MM.1S (cell line): ENCODE measurements at regions not wholly inside any gene's neighbourhood (a gene's known extent, or its start where the extent isn't known, plus 50 kb on each side); places are given as distances from the start of the nearest gene placed in this dataset.

ENCODE experiments used
- CTCF ChIP-seq: fragments of 300-600 bp; sonication (generic); IDR thresholded peaks from 2 replicates; pipeline ENCODE4 v1.5.1; 2016; ENCODE audit warnings: antibody characterized with exemption, low read length, mixed read lengths
- EZH2 ChIP-seq: fragments of 300-600 bp; sonication (generic); optimal IDR thresholded peaks from 2 replicates; pipeline ENCODE3; 2017; ENCODE audit warnings: low read depth, mild to moderate bottlenecking, antibody characterized with exemption, low read length, mixed read lengths
- EZH2phosphoT487 ChIP-seq: fragments of 300-600 bp; sonication (generic); IDR thresholded peaks from 2 replicates; pipeline ENCODE4 v1.6.1; 2018; ENCODE audit warnings: antibody characterized with exemption, low read length

GRCh38 chr3:181630853-181631252 is 80.9 kb upstream of the SOX2 start:
- TF ChIP-seq CTCF, result no peak
- no peak for TF ChIP-seq EZH2
- TF ChIP-seq EZH2phosphoT487, result no peak
